VCaP (cell line): ENCODE measurements at regions not wholly inside any gene's neighbourhood (a gene's known extent, or its start where the extent isn't known, plus 50 kb on each side); places are given as distances from the start of the nearest gene placed in this dataset.

Experiments used
- H3K27ac ChIP-seq: fragments of 450-650 bp; 2 replicates; pipeline ENCODE4 v1.5.1; 2017
- CTCF ChIP-seq: fragments of 450-650 bp; conservative IDR thresholded peaks from 2 replicates; pipeline ENCODE4 v1.5.1; 2017; ENCODE audit warnings: mild to moderate bottlenecking, moderate library complexity

- no peak overlapping the region for H3K27ac ChIP-seq
- TF ChIP-seq CTCF, result no peak
These were observed 52.2 kb upstream of the ABCA1 start for GRCh38 chr9:104980039-104980654.

- no peak for TF ChIP-seq CTCF
- H3K27ac ChIP-seq, result no peak overlapping the region
These were observed 53.7 kb upstream of the ABCA1 start for GRCh38 chr9:104981543-104982129.

- TF ChIP-seq CTCF, result no peak
These were observed 54.6 kb upstream of the ABCA1 start for GRCh38 chr9:104982543-104982942.

GRCh38 chr9:104983491-104983890 is 55.5 kb upstream of the ABCA1 start:
- H3K27ac ChIP-seq, result no peak overlapping the region

More at GRCh38 chr9:104982543-104982942, 54.6 kb upstream of the ABCA1 start:
- H3K27ac ChIP-seq, result no peak overlapping the region

GRCh38 chr9:104984121-104984520 is 56.2 kb upstream of the ABCA1 start:
- no peak overlapping the region for H3K27ac ChIP-seq
- TF ChIP-seq CTCF, result no peak

More at GRCh38 chr9:104983491-104983890, 55.5 kb upstream of the ABCA1 start:
- no peak for TF ChIP-seq CTCF

- H3K27ac ChIP-seq, result no peak overlapping the region
- no peak for TF ChIP-seq CTCF
These were observed 56.6 kb upstream of the ABCA1 start for GRCh38 chr9:104984542-104984941.

GRCh38 chr9:104984948-104985347 is 57.0 kb upstream of the ABCA1 start:
- no peak overlapping the region for H3K27ac ChIP-seq
- no peak for TF ChIP-seq CTCF
